ENCODE measurements at regions not wholly inside any gene's neighbourhood (a gene's known extent, or its start where the extent isn't known, plus 50 kb on each side); places are given as distances from the start of the nearest gene placed in this dataset.
A peak's percentile ranks its signal among the peaks of the same experiment; 100 is the strongest.

GRCh38 chr10:6891924-6892323 is 311.8 kb upstream of the PRKCQ start:
- no peaks in the 10 kb centered on the region for H3K79me2 ChIP-seq (ENCODE audit: insufficient read depth, low read length)
- Mint-ChIP-seq H3K27me3 (ENCODE audit: low read depth) (peaks cover 1% of the 10 kb centered on the region; the same call in 1 of the 2 replicates), H3K9me3 (no peaks in the 10 kb centered on the region; a peak in 1 of 5 replicates), H3K36me3 (ENCODE audit: insufficient read depth in 1 of 3, low read depth in 3 of 3) (no peaks in the 10 kb centered on the region), H3K4me3 (no peak overlapping the region), H3K4me1 (peaks cover 15 to 18% of the 10 kb centered on the region in 2 experiments), H3K27ac (0 out of 7 replicates have a peak overlapping the region, but pooled peaks of 1 of the 3 experiments have one; percentile 12)
- no peak overlapping the region for H2AK5ac ChIP-seq (ENCODE audit: insufficient read length, low read length)
- no CpG with 5 or more reads among the region's 4 CpGs for WGBS (ENCODE audit: extremely low coverage, insufficient read length, low lambda C conversion rate)
- no peak overlapping the region; the same call in 1 of the 2 replicates for H2BK15ac ChIP-seq (ENCODE audit: low read depth, low read length)
- H3K56ac ChIP-seq (ENCODE audit: insufficient read length, low read depth, low read length): no peak overlapping the region
- peak overlapping the region; percentile 37 for H4K91ac ChIP-seq (ENCODE audit: insufficient read length, low read depth, low read length)
- no peak overlapping the region for H3K4ac ChIP-seq (ENCODE audit: low read depth, low read length)
- H3K27me3 ChIP-seq (ENCODE audit: insufficient read depth, low read length): no peaks in the 10 kb centered on the region
- no peaks in the 10 kb centered on the region for H4K20me1 ChIP-seq (ENCODE audit: control insufficient read depth, insufficient read depth, insufficient read length)
- no peak overlapping the region for H2AFZ ChIP-seq (ENCODE audit: low read length)
- no peak overlapping the region for H3K9ac ChIP-seq (ENCODE audit: extremely low read depth, insufficient read length, low read length)
- TF ChIP-seq CTCF (conservative IDR thresholded peaks at IDR 0.05): no peak
- H2BK120ac ChIP-seq (ENCODE audit: low read depth, low read length, poor library complexity, severe bottlenecking): no peak overlapping the region
- no peak overlapping the region for H3K23ac ChIP-seq (ENCODE audit: insufficient read length, low read depth, low read length)
- H3K18ac ChIP-seq (ENCODE audit: insufficient read length, low read depth, low read length): no peak overlapping the region
- H2BK20ac ChIP-seq (ENCODE audit: low read depth, low read length, poor library complexity, severe bottlenecking): no peak overlapping the region
- H3K14ac ChIP-seq (ENCODE audit: insufficient read depth, low read length): no peak overlapping the region
- no peak overlapping the region for H2BK12ac ChIP-seq (ENCODE audit: insufficient read length, low read depth, low read length)
- H3K27ac ChIP-seq (ENCODE audit: insufficient read length, low read depth, low read length): no peak overlapping the region
- H4K5ac ChIP-seq (ENCODE audit: insufficient read length, low read depth, low read length): no peak overlapping the region
- no peak overlapping the region for H3T11ph ChIP-seq (ENCODE audit: low read length)
- H3K9me3 ChIP-seq (ENCODE audit: control insufficient read depth, low read depth, low read length): no peaks in the 10 kb centered on the region
- no peak overlapping the region for H2BK5ac ChIP-seq (ENCODE audit: insufficient read length, low read length)
- H4K8ac ChIP-seq (replicated peaks; ENCODE audit: insufficient read length, low read depth, low read length): no peak overlapping the region
- H3K79me1 ChIP-seq (ENCODE audit: insufficient read depth, low read depth, low read length, poor library complexity, severe bottlenecking): no peaks in the 10 kb centered on the region
- no peak for DNase-seq
- no peaks in the 10 kb centered on the region for H3K23me2 ChIP-seq (ENCODE audit: insufficient read length, low read depth, low read length, poor library complexity, severe bottlenecking)
- H3K4me2 ChIP-seq (ENCODE audit: insufficient read depth, insufficient read length, low read length): no peak overlapping the region
- H3K4me1 ChIP-seq (ENCODE audit: insufficient read depth, low read length): peaks cover 2% of the 10 kb centered on the region; the same call in 1 of the 2 replicates

Data from H9 (cell line).